GM12878 (cell line): ENCODE measurements at regions not wholly inside any gene's neighbourhood (a gene's known extent, or its start where the extent isn't known, plus 50 kb on each side); places are given as distances from the start of the nearest gene placed in this dataset.

Source experiments
- ASH2L ChIP-seq: fragments of 300-600, 200-600 bp; sonication (generic); IDR thresholded peaks from 2 replicates; pipeline ENCODE4 v1.6.1; 2017; ENCODE audit warnings: low read depth, mild to moderate bottlenecking, borderline replicate concordance
- CBFB ChIP-seq: IDR thresholded peaks from 2 replicates; pipeline ENCODE4 v1.6.1; 2016; ENCODE audit warnings: antibody characterized with exemption, low read depth
- SREBF2 ChIP-seq: IDR thresholded peaks from 2 replicates; pipeline ENCODE4 v1.6.1; 2012; ENCODE audit warnings: mild to moderate bottlenecking, low read length
- ZSCAN29 ChIP-seq: fragments of 450-650 bp; IDR thresholded peaks from 2 replicates; pipeline ENCODE4 v1.6.1; 2017; ENCODE audit warnings: mild to moderate bottlenecking, moderate library complexity
- TF ChIP-seq, protein P1 (sequence below): fragments of 450-650 bp; IDR thresholded peaks from 2 replicates; pipeline ENCODE4 v1.6.1; 2017; ENCODE audit warnings: antibody characterized with exemption, mild to moderate bottlenecking, moderate library complexity
- TF ChIP-seq, protein P2 (sequence below): fragments of 450-650 bp; formaldehyde crosslinking; IDR thresholded peaks from 2 replicates; pipeline ENCODE4 v1.4.0; 2022; ENCODE audit warnings: mild to moderate bottlenecking, moderate library complexity
- TF ChIP-seq, protein P3 (sequence below): IDR thresholded peaks from 2 replicates; pipeline ENCODE4 v1.6.1; 2012; ENCODE audit warnings: improper control_type of control experiment, low read depth, low read length; ENCODE audit not compliant: insufficient replicate concordance
- TF ChIP-seq, protein P4 (sequence below): fragments of 450-650 bp; formaldehyde crosslinking; IDR thresholded peaks from 2 replicates; pipeline ENCODE4 v1.4.0; 2020; ENCODE audit warnings: mild to moderate bottlenecking, moderate library complexity
- TF ChIP-seq, protein P5 (sequence below): fragments of 450-650 bp; IDR thresholded peaks from 2 replicates; pipeline ENCODE4 v1.6.1; 2017; ENCODE audit warnings: mild to moderate bottlenecking, low read depth, inconsistent platforms; ENCODE audit not compliant: poor library complexity, severe bottlenecking
- TF ChIP-seq, protein P6 (sequence below): fragments of 450-650 bp; IDR thresholded peaks from 2 replicates; pipeline ENCODE4 v1.6.1; 2016; ENCODE audit warnings: mild to moderate bottlenecking

DNA sequence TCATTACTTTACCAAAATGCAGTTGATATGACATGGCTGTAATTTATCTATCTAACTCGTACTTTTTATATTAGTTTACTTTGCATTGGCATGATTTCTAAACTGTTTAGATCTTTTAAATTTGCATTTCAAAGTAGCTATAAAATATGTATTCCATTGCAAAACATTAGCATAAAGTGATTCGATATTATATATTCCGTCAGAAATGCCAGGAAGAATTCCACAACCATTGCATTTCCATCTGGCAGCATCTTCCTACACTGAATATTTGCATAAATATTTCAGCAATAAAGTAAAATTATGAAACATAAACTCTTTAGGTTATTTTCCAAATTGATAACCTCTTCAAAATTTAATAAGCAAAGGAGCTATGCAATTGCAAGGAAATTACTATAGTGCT is 546.6 kb downstream of the MFSD1 start (continued):
- TF ChIP-seq, protein P1, sequence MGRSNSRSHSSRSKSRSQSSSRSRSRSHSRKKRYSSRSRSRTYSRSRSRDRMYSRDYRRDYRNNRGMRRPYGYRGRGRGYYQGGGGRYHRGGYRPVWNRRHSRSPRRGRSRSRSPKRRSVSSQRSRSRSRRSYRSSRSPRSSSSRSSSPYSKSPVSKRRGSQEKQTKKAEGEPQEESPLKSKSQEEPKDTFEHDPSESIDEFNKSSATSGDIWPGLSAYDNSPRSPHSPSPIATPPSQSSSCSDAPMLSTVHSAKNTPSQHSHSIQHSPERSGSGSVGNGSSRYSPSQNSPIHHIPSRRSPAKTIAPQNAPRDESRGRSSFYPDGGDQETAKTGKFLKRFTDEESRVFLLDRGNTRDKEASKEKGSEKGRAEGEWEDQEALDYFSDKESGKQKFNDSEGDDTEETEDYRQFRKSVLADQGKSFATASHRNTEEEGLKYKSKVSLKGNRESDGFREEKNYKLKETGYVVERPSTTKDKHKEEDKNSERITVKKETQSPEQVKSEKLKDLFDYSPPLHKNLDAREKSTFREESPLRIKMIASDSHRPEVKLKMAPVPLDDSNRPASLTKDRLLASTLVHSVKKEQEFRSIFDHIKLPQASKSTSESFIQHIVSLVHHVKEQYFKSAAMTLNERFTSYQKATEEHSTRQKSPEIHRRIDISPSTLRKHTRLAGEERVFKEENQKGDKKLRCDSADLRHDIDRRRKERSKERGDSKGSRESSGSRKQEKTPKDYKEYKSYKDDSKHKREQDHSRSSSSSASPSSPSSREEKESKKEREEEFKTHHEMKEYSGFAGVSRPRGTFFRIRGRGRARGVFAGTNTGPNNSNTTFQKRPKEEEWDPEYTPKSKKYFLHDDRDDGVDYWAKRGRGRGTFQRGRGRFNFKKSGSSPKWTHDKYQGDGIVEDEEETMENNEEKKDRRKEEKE, result no peak
- TF ChIP-seq, protein P2, sequence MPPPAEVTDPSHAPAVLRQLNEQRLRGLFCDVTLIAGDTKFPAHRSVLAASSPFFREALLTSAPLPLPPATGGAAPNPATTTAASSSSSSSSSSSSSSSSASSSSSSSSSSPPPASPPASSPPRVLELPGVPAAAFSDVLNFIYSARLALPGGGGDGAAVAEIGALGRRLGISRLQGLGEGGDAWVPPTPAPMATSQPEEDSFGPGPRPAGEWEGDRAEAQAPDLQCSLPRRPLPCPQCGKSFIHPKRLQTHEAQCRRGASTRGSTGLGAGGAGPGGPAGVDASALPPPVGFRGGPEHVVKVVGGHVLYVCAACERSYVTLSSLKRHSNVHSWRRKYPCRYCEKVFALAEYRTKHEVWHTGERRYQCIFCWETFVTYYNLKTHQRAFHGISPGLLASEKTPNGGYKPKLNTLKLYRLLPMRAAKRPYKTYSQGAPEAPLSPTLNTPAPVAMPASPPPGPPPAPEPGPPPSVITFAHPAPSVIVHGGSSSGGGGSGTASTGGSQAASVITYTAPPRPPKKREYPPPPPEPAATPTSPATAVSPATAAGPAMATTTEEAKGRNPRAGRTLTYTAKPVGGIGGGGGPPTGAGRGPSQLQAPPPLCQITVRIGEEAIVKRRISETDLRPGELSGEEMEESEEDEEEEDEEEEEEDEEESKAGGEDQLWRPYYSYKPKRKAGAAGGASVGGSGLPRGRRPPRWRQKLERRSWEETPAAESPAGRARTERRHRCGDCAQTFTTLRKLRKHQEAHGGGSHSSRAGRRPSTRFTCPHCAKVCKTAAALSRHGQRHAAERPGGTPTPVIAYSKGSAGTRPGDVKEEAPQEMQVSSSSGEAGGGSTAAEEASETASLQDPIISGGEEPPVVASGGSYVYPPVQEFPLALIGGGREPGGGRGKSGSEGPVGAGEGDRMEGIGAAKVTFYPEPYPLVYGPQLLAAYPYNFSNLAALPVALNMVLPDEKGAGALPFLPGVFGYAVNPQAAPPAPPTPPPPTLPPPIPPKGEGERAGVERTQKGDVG (CRISPR knock-in tag), result no peak
- TF ChIP-seq CBFB, result no peak
- TF ChIP-seq, protein P3, sequence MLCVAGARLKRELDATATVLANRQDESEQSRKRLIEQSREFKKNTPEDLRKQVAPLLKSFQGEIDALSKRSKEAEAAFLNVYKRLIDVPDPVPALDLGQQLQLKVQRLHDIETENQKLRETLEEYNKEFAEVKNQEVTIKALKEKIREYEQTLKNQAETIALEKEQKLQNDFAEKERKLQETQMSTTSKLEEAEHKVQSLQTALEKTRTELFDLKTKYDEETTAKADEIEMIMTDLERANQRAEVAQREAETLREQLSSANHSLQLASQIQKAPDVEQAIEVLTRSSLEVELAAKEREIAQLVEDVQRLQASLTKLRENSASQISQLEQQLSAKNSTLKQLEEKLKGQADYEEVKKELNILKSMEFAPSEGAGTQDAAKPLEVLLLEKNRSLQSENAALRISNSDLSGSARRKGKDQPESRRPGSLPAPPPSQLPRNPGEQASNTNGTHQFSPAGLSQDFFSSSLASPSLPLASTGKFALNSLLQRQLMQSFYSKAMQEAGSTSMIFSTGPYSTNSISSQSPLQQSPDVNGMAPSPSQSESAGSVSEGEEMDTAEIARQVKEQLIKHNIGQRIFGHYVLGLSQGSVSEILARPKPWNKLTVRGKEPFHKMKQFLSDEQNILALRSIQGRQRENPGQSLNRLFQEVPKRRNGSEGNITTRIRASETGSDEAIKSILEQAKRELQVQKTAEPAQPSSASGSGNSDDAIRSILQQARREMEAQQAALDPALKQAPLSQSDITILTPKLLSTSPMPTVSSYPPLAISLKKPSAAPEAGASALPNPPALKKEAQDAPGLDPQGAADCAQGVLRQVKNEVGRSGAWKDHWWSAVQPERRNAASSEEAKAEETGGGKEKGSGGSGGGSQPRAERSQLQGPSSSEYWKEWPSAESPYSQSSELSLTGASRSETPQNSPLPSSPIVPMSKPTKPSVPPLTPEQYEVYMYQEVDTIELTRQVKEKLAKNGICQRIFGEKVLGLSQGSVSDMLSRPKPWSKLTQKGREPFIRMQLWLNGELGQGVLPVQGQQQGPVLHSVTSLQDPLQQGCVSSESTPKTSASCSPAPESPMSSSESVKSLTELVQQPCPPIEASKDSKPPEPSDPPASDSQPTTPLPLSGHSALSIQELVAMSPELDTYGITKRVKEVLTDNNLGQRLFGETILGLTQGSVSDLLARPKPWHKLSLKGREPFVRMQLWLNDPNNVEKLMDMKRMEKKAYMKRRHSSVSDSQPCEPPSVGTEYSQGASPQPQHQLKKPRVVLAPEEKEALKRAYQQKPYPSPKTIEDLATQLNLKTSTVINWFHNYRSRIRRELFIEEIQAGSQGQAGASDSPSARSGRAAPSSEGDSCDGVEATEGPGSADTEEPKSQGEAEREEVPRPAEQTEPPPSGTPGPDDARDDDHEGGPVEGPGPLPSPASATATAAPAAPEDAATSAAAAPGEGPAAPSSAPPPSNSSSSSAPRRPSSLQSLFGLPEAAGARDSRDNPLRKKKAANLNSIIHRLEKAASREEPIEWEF, result no peak
- TF ChIP-seq ASH2L, result no peak
- TF ChIP-seq, protein P4, sequence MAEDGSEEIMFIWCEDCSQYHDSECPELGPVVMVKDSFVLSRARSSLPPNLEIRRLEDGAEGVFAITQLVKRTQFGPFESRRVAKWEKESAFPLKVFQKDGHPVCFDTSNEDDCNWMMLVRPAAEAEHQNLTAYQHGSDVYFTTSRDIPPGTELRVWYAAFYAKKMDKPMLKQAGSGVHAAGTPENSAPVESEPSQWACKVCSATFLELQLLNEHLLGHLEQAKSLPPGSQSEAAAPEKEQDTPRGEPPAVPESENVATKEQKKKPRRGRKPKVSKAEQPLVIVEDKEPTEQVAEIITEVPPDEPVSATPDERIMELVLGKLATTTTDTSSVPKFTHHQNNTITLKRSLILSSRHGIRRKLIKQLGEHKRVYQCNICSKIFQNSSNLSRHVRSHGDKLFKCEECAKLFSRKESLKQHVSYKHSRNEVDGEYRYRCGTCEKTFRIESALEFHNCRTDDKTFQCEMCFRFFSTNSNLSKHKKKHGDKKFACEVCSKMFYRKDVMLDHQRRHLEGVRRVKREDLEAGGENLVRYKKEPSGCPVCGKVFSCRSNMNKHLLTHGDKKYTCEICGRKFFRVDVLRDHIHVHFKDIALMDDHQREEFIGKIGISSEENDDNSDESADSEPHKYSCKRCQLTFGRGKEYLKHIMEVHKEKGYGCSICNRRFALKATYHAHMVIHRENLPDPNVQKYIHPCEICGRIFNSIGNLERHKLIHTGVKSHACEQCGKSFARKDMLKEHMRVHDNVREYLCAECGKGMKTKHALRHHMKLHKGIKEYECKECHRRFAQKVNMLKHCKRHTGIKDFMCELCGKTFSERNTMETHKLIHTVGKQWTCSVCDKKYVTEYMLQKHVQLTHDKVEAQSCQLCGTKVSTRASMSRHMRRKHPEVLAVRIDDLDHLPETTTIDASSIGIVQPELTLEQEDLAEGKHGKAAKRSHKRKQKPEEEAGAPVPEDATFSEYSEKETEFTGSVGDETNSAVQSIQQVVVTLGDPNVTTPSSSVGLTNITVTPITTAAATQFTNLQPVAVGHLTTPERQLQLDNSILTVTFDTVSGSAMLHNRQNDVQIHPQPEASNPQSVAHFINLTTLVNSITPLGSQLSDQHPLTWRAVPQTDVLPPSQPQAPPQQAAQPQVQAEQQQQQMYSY (CRISPR knock-in tag), result no peak
- TF ChIP-seq, protein P5, sequence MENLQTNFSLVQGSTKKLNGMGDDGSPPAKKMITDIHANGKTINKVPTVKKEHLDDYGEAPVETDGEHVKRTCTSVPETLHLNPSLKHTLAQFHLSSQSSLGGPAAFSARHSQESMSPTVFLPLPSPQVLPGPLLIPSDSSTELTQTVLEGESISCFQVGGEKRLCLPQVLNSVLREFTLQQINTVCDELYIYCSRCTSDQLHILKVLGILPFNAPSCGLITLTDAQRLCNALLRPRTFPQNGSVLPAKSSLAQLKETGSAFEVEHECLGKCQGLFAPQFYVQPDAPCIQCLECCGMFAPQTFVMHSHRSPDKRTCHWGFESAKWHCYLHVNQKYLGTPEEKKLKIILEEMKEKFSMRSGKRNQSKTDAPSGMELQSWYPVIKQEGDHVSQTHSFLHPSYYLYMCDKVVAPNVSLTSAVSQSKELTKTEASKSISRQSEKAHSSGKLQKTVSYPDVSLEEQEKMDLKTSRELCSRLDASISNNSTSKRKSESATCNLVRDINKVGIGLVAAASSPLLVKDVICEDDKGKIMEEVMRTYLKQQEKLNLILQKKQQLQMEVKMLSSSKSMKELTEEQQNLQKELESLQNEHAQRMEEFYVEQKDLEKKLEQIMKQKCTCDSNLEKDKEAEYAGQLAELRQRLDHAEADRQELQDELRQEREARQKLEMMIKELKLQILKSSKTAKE, result no peak
- no peak for TF ChIP-seq ZSCAN29
- TF ChIP-seq SREBF2, result no peak
- TF ChIP-seq, protein P6, sequence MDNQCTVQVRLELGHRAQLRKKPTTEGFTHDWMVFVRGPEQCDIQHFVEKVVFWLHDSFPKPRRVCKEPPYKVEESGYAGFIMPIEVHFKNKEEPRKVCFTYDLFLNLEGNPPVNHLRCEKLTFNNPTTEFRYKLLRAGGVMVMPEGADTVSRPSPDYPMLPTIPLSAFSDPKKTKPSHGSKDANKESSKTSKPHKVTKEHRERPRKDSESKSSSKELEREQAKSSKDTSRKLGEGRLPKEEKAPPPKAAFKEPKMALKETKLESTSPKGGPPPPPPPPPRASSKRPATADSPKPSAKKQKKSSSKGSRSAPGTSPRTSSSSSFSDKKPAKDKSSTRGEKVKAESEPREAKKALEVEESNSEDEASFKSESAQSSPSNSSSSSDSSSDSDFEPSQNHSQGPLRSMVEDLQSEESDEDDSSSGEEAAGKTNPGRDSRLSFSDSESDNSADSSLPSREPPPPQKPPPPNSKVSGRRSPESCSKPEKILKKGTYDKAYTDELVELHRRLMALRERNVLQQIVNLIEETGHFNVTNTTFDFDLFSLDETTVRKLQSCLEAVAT, result no peak
